KBM-7 (cell line): ENCODE measurements at regions not wholly inside any gene's neighbourhood (a gene's known extent, or its start where the extent isn't known, plus 50 kb on each side); places are given as distances from the start of the nearest gene placed in this dataset.
"Not testable (repeated sequence)": the region's sequence is repeated elsewhere in the genome, so short reads cannot be mapped to it uniquely, and the experiment has no call there.

Experiments used
- DNase-seq: peaks from one replicate; pipeline ENCODE4 v3.0.0-alpha.2; 2015
- in situ Hi-C: fragments of 300-500 bp; cut with MboI; formaldehyde crosslinking; loops from 2 replicates; pipeline ENCODE4 v1.14.3; 2020; ENCODE audit warnings: low sequenced_read_pairs, low pct_unique_long_range_greater_than_20kb, mixed read lengths

GRCh38 chr13:88707646-88708045 lies 1036.5 kb downstream of the SLITRK5 start:
- in situ Hi-C loops = no loop called here
- DNase-seq = peak; percentile 5

- no peak for DNase-seq
- in situ Hi-C loops = no loop called here
Observed at GRCh38 chr13:88717946-88718345, 1046.8 kb downstream of the SLITRK5 start.

- DNase-seq = no peak
Observed at GRCh38 chr13:88718781-88719180, 1047.6 kb downstream of the SLITRK5 start.

GRCh38 chr13:88726075-88726474 lies 1054.9 kb downstream of the SLITRK5 start:
- no peak for DNase-seq
- in situ Hi-C loops = no loop called here

More at GRCh38 chr13:88718781-88719180, 1047.6 kb downstream of the SLITRK5 start:
- in situ Hi-C loops = no loop called here

- DNase-seq, in situ Hi-C loops: not testable (repeated sequence)
Observed at GRCh38 chr13:88727236-88727635, 1056.1 kb downstream of the SLITRK5 start.

GRCh38 chr13:88729605-88730004 lies 1058.4 kb downstream of the SLITRK5 start:
- no peak for DNase-seq
- in situ Hi-C loops = no loop called here

- in situ Hi-C loops = no loop called here
- DNase-seq = no peak
Observed at GRCh38 chr13:88736026-88736425, 1064.9 kb downstream of the SLITRK5 start.

- in situ Hi-C loops = no loop called here
- DNase-seq = no peak
Observed at GRCh38 chr13:88739195-88739594, 1068.0 kb downstream of the SLITRK5 start.

- DNase-seq = no peak
- in situ Hi-C loops = no loop called here
Observed at GRCh38 chr13:88744289-88744688, 1073.1 kb downstream of the SLITRK5 start.

GRCh38 chr13:88745011-88745410 lies 1073.8 kb downstream of the SLITRK5 start:
- no peak for DNase-seq
- in situ Hi-C loops = no loop called here

GRCh38 chr13:88752041-88752440 lies 1080.9 kb downstream of the SLITRK5 start:
- no peak for DNase-seq
- in situ Hi-C loops = no loop called here

- no peak for DNase-seq
- in situ Hi-C loops = no loop called here
Observed at GRCh38 chr13:88754141-88754540, 1083.0 kb downstream of the SLITRK5 start.

GRCh38 chr13:88761145-88761544 lies 1090.0 kb downstream of the SLITRK5 start:
- in situ Hi-C loops = no loop called here

GRCh38 chr13:88764103-88764502 lies 1092.9 kb downstream of the SLITRK5 start:
- no peak for DNase-seq
- in situ Hi-C loops = no loop called here

More at GRCh38 chr13:88761145-88761544, 1090.0 kb downstream of the SLITRK5 start:
- DNase-seq = no peak

- in situ Hi-C loops = no loop called here
- no peak for DNase-seq
Observed at GRCh38 chr13:88800505-88800904, 1129.3 kb downstream of the SLITRK5 start.

GRCh38 chr13:88801361-88801760 lies 1130.2 kb downstream of the SLITRK5 start:
- DNase-seq = no peak
- in situ Hi-C loops = no loop called here

GRCh38 chr13:88802886-88803285 lies 1131.7 kb downstream of the SLITRK5 start:
- in situ Hi-C loops = no loop called here
- DNase-seq = no peak

GRCh38 chr13:88806438-88806837 lies 1135.3 kb downstream of the SLITRK5 start:
- in situ Hi-C loops = no loop called here
- no peak for DNase-seq

- in situ Hi-C loops = no loop called here
- DNase-seq = no peak
Observed at GRCh38 chr13:88817560-88817959, 1146.4 kb downstream of the SLITRK5 start.

GRCh38 chr13:88823114-88823513 lies 1151.9 kb downstream of the SLITRK5 start:
- in situ Hi-C loops = no loop called here
- DNase-seq = no peak

- in situ Hi-C loops = no loop called here
- no peak for DNase-seq
Observed at GRCh38 chr13:88824218-88824617, 1153.0 kb downstream of the SLITRK5 start.

- in situ Hi-C loops = no loop called here
- no peak for DNase-seq
Observed at GRCh38 chr13:88840085-88840484, 1168.9 kb downstream of the SLITRK5 start.
